Nephron progenitor cell (in vitro differentiated cells): ENCODE measurements at regions not wholly inside any gene's neighbourhood (a gene's known extent, or its start where the extent isn't known, plus 50 kb on each side); places are given as distances from the start of the nearest gene placed in this dataset.
"Not testable (repeated sequence)": the region's sequence is repeated elsewhere in the genome, so short reads cannot be mapped to it uniquely, and the experiment has no call there.

Experiments
- DNase-seq: peaks from one replicate; pipeline ENCODE4 v3.0.0; 2021
- H3K27ac Mint-ChIP-seq: 2 replicates; pipeline ENCODE4 v1.8.0; 2021; ENCODE audit warnings: mild to moderate bottlenecking, moderate library complexity, mixed read lengths
- H3K27me3 Mint-ChIP-seq: 2 replicates; pipeline ENCODE4 v1.8.0; 2021; ENCODE audit warnings: mild to moderate bottlenecking, low read depth, mixed read lengths; ENCODE audit not compliant: poor library complexity
- H3K36me3 Mint-ChIP-seq: 2 replicates; pipeline ENCODE4 v1.8.0; 2021; ENCODE audit warnings: low read depth, mixed read lengths
- H3K4me1 Mint-ChIP-seq: 2 replicates; pipeline ENCODE4 v1.8.0; 2021; ENCODE audit warnings: mixed read lengths
- H3K4me3 Mint-ChIP-seq: 2 replicates; pipeline ENCODE4 v1.8.0; 2021; ENCODE audit warnings: mild to moderate bottlenecking, moderate library complexity, mixed read lengths
- H3K9me3 Mint-ChIP-seq: 2 replicates; pipeline ENCODE4 v1.8.0; 2021; ENCODE audit warnings: mild to moderate bottlenecking, moderate library complexity, mixed read lengths
- CTCF ChIP-seq: fragments of 200-600 bp; sonication (generic); IDR thresholded peaks from 2 replicates; pipeline ENCODE4 v1.5.0; 2021; ENCODE audit warnings: antibody characterized with exemption

GRCh38 chr7:149598721-149599308 is 101.2 kb upstream of the ZNF746 start:
- no peak for DNase-seq
- no peaks in the 10 kb centered on the region for H3K9me3 Mint-ChIP-seq
- TF ChIP-seq CTCF, result peak; percentile 40
- no peak overlapping the region for H3K4me3 Mint-ChIP-seq
- no peaks in the 10 kb centered on the region for H3K27me3 Mint-ChIP-seq
- peaks cover 51% of the 10 kb centered on the region for H3K36me3 Mint-ChIP-seq
- no peak overlapping the region for H3K27ac Mint-ChIP-seq
- H3K4me1 Mint-ChIP-seq, result no peaks in the 10 kb centered on the region

GRCh38 chr7:149597789-149598188 is 100.2 kb upstream of the ZNF746 start:
- not testable (repeated sequence) for DNase-seq, H3K27me3 Mint-ChIP-seq, H3K9me3 Mint-ChIP-seq, H3K4me3 Mint-ChIP-seq, H3K4me1 Mint-ChIP-seq, H3K27ac Mint-ChIP-seq
- peaks cover 55% of the 10 kb centered on the region for H3K36me3 Mint-ChIP-seq

GRCh38 chr7:149595541-149595940 is 97.9 kb upstream of the ZNF746 start:
- DNase-seq, result no peak
- Mint-ChIP-seq H3K27me3 (no peaks in the 10 kb centered on the region), H3K9me3 (no peaks in the 10 kb centered on the region), H3K27ac (no peak overlapping the region), H3K4me3 (no peak overlapping the region), H3K36me3 (peaks cover 51% of the 10 kb centered on the region), H3K4me1 (no peaks in the 10 kb centered on the region)
- no peak for TF ChIP-seq CTCF

- no peak for TF ChIP-seq CTCF
- H3K9me3 Mint-ChIP-seq, result no peaks in the 10 kb centered on the region
- peaks cover 52% of the 10 kb centered on the region for H3K36me3 Mint-ChIP-seq
- H3K4me1 Mint-ChIP-seq, result no peaks in the 10 kb centered on the region
- no peak overlapping the region for H3K27ac Mint-ChIP-seq
- H3K4me3 Mint-ChIP-seq, result no peak overlapping the region
- no peaks in the 10 kb centered on the region for H3K27me3 Mint-ChIP-seq
- DNase-seq, result no peak
Measured at GRCh38 chr7:149595078-149595477, 97.5 kb upstream of the ZNF746 start.

- peaks cover 81% of the 10 kb centered on the region for H3K36me3 Mint-ChIP-seq
- TF ChIP-seq CTCF, result no peak
Measured at GRCh38 chr7:149588930-149589329, 91.3 kb upstream of the ZNF746 start.

GRCh38 chr7:149586646-149587645 is 89.3 kb upstream of the ZNF746 start:
- no peaks in the 10 kb centered on the region for H3K4me1 Mint-ChIP-seq
- H3K27ac Mint-ChIP-seq, result no peak overlapping the region
- H3K9me3 Mint-ChIP-seq, result peaks cover 34% of the 10 kb centered on the region
- TF ChIP-seq CTCF, result no peak
- peaks cover 2% of the 10 kb centered on the region for H3K27me3 Mint-ChIP-seq
- peaks cover 90% of the 10 kb centered on the region for H3K36me3 Mint-ChIP-seq
- no peak overlapping the region for H3K4me3 Mint-ChIP-seq
- DNase-seq, result no peak

More at GRCh38 chr7:149588930-149589329, 91.3 kb upstream of the ZNF746 start:
- peaks cover 16% of the 10 kb centered on the region for H3K9me3 Mint-ChIP-seq
- H3K27me3 Mint-ChIP-seq, result no peaks in the 10 kb centered on the region
- no peak overlapping the region for H3K27ac Mint-ChIP-seq
- DNase-seq, result no peak
- no peaks in the 10 kb centered on the region for H3K4me1 Mint-ChIP-seq
- no peak overlapping the region for H3K4me3 Mint-ChIP-seq
